CD4-positive, alpha-beta T cell treated with Interleukin-1 beta for 1 hour (primary cell): ENCODE measurements at regions not wholly inside any gene's neighbourhood (a gene's known extent, or its start where the extent isn't known, plus 50 kb on each side); places are given as distances from the start of the nearest gene placed in this dataset.

Source experiments
- DNase-seq, 2 donors: peaks; one replicate each; pipeline ENCODE4 v3.0.0-alpha.2; 2020 to 2022

GRCh38 chr1:208874915-208875314, 630.7 kb upstream of the PLXNA2 start:
- DNase-seq = no peak

- DNase-seq = no peak
Observed at GRCh38 chr1:208879022-208879421, 634.8 kb upstream of the PLXNA2 start.

- no peak for DNase-seq
Observed at GRCh38 chr1:208880433-208881100, 636.4 kb upstream of the PLXNA2 start.

GRCh38 chr1:208885060-208885459, 640.9 kb upstream of the PLXNA2 start:
- DNase-seq = no peak

GRCh38 chr1:208885650-208886049, 641.5 kb upstream of the PLXNA2 start:
- no peak for DNase-seq

GRCh38 chr1:208888376-208888775, 644.2 kb upstream of the PLXNA2 start:
- DNase-seq = no peak

GRCh38 chr1:208892147-208892546, 648.0 kb upstream of the PLXNA2 start:
- DNase-seq = no peak

- no peak for DNase-seq
Observed at GRCh38 chr1:208893251-208893650, 649.1 kb upstream of the PLXNA2 start.

GRCh38 chr1:208895181-208895580, 651.0 kb upstream of the PLXNA2 start:
- no peak for DNase-seq

GRCh38 chr1:208895820-208896219, 651.6 kb upstream of the PLXNA2 start:
- DNase-seq = no peak

- DNase-seq = no peak
Observed at GRCh38 chr1:208896768-208897167, 652.6 kb upstream of the PLXNA2 start.

GRCh38 chr1:208899438-208899837, 655.3 kb upstream of the PLXNA2 start:
- no peak for DNase-seq

GRCh38 chr1:208903251-208903905, 659.2 kb upstream of the PLXNA2 start:
- DNase-seq = no peak

GRCh38 chr1:208907790-208908189, 663.6 kb upstream of the PLXNA2 start:
- DNase-seq = no peak

- DNase-seq = no peak
Observed at GRCh38 chr1:208909011-208909984, 665.1 kb upstream of the PLXNA2 start.

GRCh38 chr1:208910161-208910560, 666.0 kb upstream of the PLXNA2 start:
- no peak for DNase-seq

GRCh38 chr1:208917281-208917680, 666.2 kb upstream of the CAMK1G start:
- DNase-seq = no peak

GRCh38 chr1:208917723-208918122, 665.8 kb upstream of the CAMK1G start:
- no peak for DNase-seq

- no peak for DNase-seq
Observed at GRCh38 chr1:208918160-208918559, 665.4 kb upstream of the CAMK1G start.

- DNase-seq = no peak
Observed at GRCh38 chr1:208919371-208919770, 664.1 kb upstream of the CAMK1G start.

- DNase-seq = no peak
Observed at GRCh38 chr1:208921259-208921658, 662.3 kb upstream of the CAMK1G start.

- DNase-seq = no peak
Observed at GRCh38 chr1:208923456-208923855, 660.1 kb upstream of the CAMK1G start.

GRCh38 chr1:208923946-208924720, 659.4 kb upstream of the CAMK1G start:
- DNase-seq = no peak
